Fibroblast of lung (primary cell): ENCODE measurements at regions not wholly inside any gene's neighbourhood (a gene's known extent, or its start where the extent isn't known, plus 50 kb on each side); places are given as distances from the start of the nearest gene placed in this dataset.

Experiments used
- CTCF ChIP-seq, 2 donors: IDR thresholded peaks in 1 of 2; conservative IDR thresholded peaks in 1 of 2; 1 replicate in 1 of 2; 2 replicates in 1 of 2; pipeline ENCODE4 v1.5.1; 2011 to 2012; ENCODE audit warnings: low read length in 2 of 2, control low read depth in 1 of 2, inconsistent platforms in 1 of 2, low read depth in 1 of 2, mild to moderate bottlenecking in 1 of 2
- EZH2 ChIP-seq: IDR thresholded peaks from 2 replicates; pipeline ENCODE4 v1.5.1; 2012; ENCODE audit warnings: low read length, control low read depth, mild to moderate bottlenecking; ENCODE audit errors: missing control alignments

GRCh38 chr2:176781570-176782217 lies 430.9 kb upstream of the HNRNPA3 start:
- no peak for TF ChIP-seq CTCF (conservative IDR thresholded peaks at IDR 0.05 in 1 of 2, IDR thresholded peaks at IDR 0.05 in 1 of 2; ENCODE audit: low read depth in 1 of 2, low read length in 2 of 2)
- TF ChIP-seq EZH2, result no peak
